Heart left ventricle (tissue), 13 donors: ENCODE measurements at regions not wholly inside any gene's neighbourhood (a gene's known extent, or its start where the extent isn't known, plus 50 kb on each side); places are given as distances from the start of the nearest gene placed in this dataset.

Experiments
- POLR2A ChIP-seq, 2 donors: fragments of 450-650 bp; IDR thresholded peaks; one replicate each; pipeline ENCODE4 v1.6.1; 2017; ENCODE audit warnings: antibody characterized with exemption in 2 of 2, mild to moderate bottlenecking in 2 of 2, moderate library complexity in 2 of 2
- TF ChIP-seq, protein P1 (sequence below), 12 donors: fragments of 200-600 bp; sonication (generic) in 4 of 12; IDR thresholded peaks; one replicate each; pipeline versions ENCODE4 v1.5.0 to v1.8.0; 2018 to 2022; ENCODE audit warnings: antibody characterized with exemption in 12 of 12, mild to moderate bottlenecking in 5 of 12
- donor health status: ischemic (EF 13 %, LVEDD 7.1; RV severe dilation, severe dysfunction).
- donor health status: DM: no; HTN: yes; CAD: no.
- donor health status: DM: no; HTN: no; CAD: no.
- donor health status: ischemic (EF 25% LVEDD 6.9; RV normal size, moderate dysfunction).
- donor health status: ischemic (EF 25% LVEDD 5.7; RV mildly dilated, moderate dysfunction).
- donor health status: ischemic (EF 35%, LVEDD 5.7; RV mildly dilated, moderate dysfunction).
- donor health status: nonischemic (EF 11% LVEDD 7.7; RV severe dilation, severe dysfunction).
- donor health status: DM: yes; HTN: yes; CAD: no.
- donor health status: PGD.
- donor health status: ischemic (EF 29% LVEDD 5.4; RV normal size, mild dysfunction).
- donor health status: nonischemic (EF 23%, LVEDD 6.1; RV moderate dilation, normal function).

DNA sequence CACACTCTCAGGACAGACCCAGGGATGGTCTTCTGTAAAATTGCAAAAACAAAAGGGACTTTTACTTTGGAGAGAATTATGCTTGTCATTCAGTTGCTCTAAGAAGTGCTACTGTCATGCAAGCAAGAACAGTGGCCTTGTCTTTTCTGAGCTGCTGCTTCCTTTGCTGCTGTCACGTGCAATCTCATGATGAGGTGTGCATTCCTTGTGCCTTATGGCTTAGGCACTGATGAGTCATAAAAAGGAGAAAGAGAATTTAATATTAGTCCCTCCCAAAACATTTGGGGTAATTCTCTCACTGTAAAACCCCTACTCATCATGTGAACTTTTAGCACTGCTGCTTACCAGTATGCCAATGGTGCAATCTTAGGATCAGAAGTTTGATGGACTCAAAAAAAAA, 2051.3 kb downstream of the TP53TG3F start:
- TF ChIP-seq, protein P1, sequence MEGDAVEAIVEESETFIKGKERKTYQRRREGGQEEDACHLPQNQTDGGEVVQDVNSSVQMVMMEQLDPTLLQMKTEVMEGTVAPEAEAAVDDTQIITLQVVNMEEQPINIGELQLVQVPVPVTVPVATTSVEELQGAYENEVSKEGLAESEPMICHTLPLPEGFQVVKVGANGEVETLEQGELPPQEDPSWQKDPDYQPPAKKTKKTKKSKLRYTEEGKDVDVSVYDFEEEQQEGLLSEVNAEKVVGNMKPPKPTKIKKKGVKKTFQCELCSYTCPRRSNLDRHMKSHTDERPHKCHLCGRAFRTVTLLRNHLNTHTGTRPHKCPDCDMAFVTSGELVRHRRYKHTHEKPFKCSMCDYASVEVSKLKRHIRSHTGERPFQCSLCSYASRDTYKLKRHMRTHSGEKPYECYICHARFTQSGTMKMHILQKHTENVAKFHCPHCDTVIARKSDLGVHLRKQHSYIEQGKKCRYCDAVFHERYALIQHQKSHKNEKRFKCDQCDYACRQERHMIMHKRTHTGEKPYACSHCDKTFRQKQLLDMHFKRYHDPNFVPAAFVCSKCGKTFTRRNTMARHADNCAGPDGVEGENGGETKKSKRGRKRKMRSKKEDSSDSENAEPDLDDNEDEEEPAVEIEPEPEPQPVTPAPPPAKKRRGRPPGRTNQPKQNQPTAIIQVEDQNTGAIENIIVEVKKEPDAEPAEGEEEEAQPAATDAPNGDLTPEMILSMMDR (IDR thresholded peaks at IDR 0.05) = no peak
- no peak for TF ChIP-seq POLR2A (IDR thresholded peaks at IDR 0.05)
